ENCODE measurements at regions not wholly inside any gene's neighbourhood (a gene's known extent, or its start where the extent isn't known, plus 50 kb on each side); places are given as distances from the start of the nearest gene placed in this dataset.

GRCh38 chr4:35982318-35982717, 262.0 kb downstream of the ARAP2 start:
- TF ChIP-seq ZNF70 (CRISPR knock-in tag; IDR thresholded peaks at IDR 0.05): no peak
- TF ChIP-seq ISL1 (CRISPR knock-in tag; IDR thresholded peaks at IDR 0.05): no peak
- TF ChIP-seq BACH2 (CRISPR knock-in tag; IDR thresholded peaks at IDR 0.05; ENCODE audit: borderline replicate concordance): no peak
- no peak for TF ChIP-seq GLIS3 (CRISPR knock-in tag; IDR thresholded peaks at IDR 0.05)
- no peak for TF ChIP-seq PATZ1 (CRISPR knock-in tag; IDR thresholded peaks at IDR 0.05; ENCODE audit: borderline replicate concordance)
- no peak for TF ChIP-seq ESRRG (CRISPR knock-in tag; IDR thresholded peaks at IDR 0.05)
- no peak for TF ChIP-seq OSR1 (CRISPR knock-in tag; IDR thresholded peaks at IDR 0.05)
- TF ChIP-seq ARNTL (CRISPR knock-in tag; IDR thresholded peaks at IDR 0.05; ENCODE audit: borderline replicate concordance, low read depth): no peak
- TF ChIP-seq ZNF565 (CRISPR knock-in tag; conservative IDR thresholded peaks at IDR 0.05; ENCODE audit: low read depth): no peak
- no peak for TF ChIP-seq RARB (CRISPR knock-in tag; IDR thresholded peaks at IDR 0.05)
- TF ChIP-seq ZFP3 (CRISPR knock-in tag; IDR thresholded peaks at IDR 0.05): no peak
- no peak for TF ChIP-seq CSRNP3 (CRISPR knock-in tag; IDR thresholded peaks at IDR 0.05)
- TF ChIP-seq PPARA (CRISPR knock-in tag; IDR thresholded peaks at IDR 0.05; ENCODE audit: borderline replicate concordance): no peak
- no peak for TF ChIP-seq ZC3H10 (CRISPR knock-in tag; IDR thresholded peaks at IDR 0.05)
- TF ChIP-seq ZNF8 (CRISPR knock-in tag; IDR thresholded peaks at IDR 0.05): no peak
- TF ChIP-seq TCF4 (CRISPR knock-in tag; IDR thresholded peaks at IDR 0.05; ENCODE audit: borderline replicate concordance): no peak
- TF ChIP-seq POU6F1 (CRISPR knock-in tag; IDR thresholded peaks at IDR 0.05; ENCODE audit: borderline replicate concordance, low read depth): no peak
- TF ChIP-seq CREB5 (CRISPR knock-in tag; IDR thresholded peaks at IDR 0.05; ENCODE audit: low read depth): no peak

GRCh38 chr4:35986537-35986936, 257.8 kb downstream of the ARAP2 start:
- ATAC-seq: no peak
- TF ChIP-seq ZNF70 (CRISPR knock-in tag; IDR thresholded peaks at IDR 0.05): no peak
- TF ChIP-seq CSDC2 (CRISPR knock-in tag; IDR thresholded peaks at IDR 0.05): no peak
- no peak for TF ChIP-seq ZNF8 (CRISPR knock-in tag; IDR thresholded peaks at IDR 0.05)
- TF ChIP-seq SNAI2 (CRISPR knock-in tag; IDR thresholded peaks at IDR 0.05): no peak
- TF ChIP-seq RARB (CRISPR knock-in tag; IDR thresholded peaks at IDR 0.05): no peak
- no peak for TF ChIP-seq ESRRG (CRISPR knock-in tag; IDR thresholded peaks at IDR 0.05)
- no peak for TF ChIP-seq POU6F1 (CRISPR knock-in tag; IDR thresholded peaks at IDR 0.05; ENCODE audit: borderline replicate concordance, low read depth)
- no peak for TF ChIP-seq GLIS3 (CRISPR knock-in tag; IDR thresholded peaks at IDR 0.05)
- no peak for TF ChIP-seq PATZ1 (CRISPR knock-in tag; IDR thresholded peaks at IDR 0.05; ENCODE audit: borderline replicate concordance)
- no peak for TF ChIP-seq ZFP30 (CRISPR knock-in tag; IDR thresholded peaks at IDR 0.05)
- no peak for TF ChIP-seq PPARA (CRISPR knock-in tag; IDR thresholded peaks at IDR 0.05; ENCODE audit: borderline replicate concordance)
- TF ChIP-seq ZC3H10 (CRISPR knock-in tag; IDR thresholded peaks at IDR 0.05): no peak
- no peak for TF ChIP-seq ZFP3 (CRISPR knock-in tag; IDR thresholded peaks at IDR 0.05)
- no peak for TF ChIP-seq TOX (CRISPR knock-in tag; IDR thresholded peaks at IDR 0.05; ENCODE audit: borderline replicate concordance)
- no peak for TF ChIP-seq CREB5 (CRISPR knock-in tag; IDR thresholded peaks at IDR 0.05; ENCODE audit: low read depth)
- TF ChIP-seq ARNTL (CRISPR knock-in tag; IDR thresholded peaks at IDR 0.05; ENCODE audit: borderline replicate concordance, low read depth): no peak
- TF ChIP-seq BACH2 (CRISPR knock-in tag; IDR thresholded peaks at IDR 0.05; ENCODE audit: borderline replicate concordance): no peak
- TF ChIP-seq ISL1 (CRISPR knock-in tag; IDR thresholded peaks at IDR 0.05): no peak
- TF ChIP-seq TCF4 (CRISPR knock-in tag; IDR thresholded peaks at IDR 0.05; ENCODE audit: borderline replicate concordance): no peak
- no peak for TF ChIP-seq OSR1 (CRISPR knock-in tag; IDR thresholded peaks at IDR 0.05)

More at GRCh38 chr4:35982318-35982717, 262.0 kb downstream of the ARAP2 start:
- ATAC-seq: no peak

All from SK-N-SH treated with all-trans-retinoic acid at 6 μM for 48 hours (cell line).